GM12864 (cell line): ENCODE measurements at regions not wholly inside any gene's neighbourhood (a gene's known extent, or its start where the extent isn't known, plus 50 kb on each side); places are given as distances from the start of the nearest gene placed in this dataset.
A peak's percentile ranks its signal among the peaks of the same experiment; 100 is the strongest.
"Not testable (repeated sequence)": the region's sequence is repeated elsewhere in the genome, so short reads cannot be mapped to it uniquely, and the experiment has no call there.

Experiments
- DNase-seq: peaks from one replicate; pipeline ENCODE4 v3.0.0-alpha.2; 2011; ENCODE audit warnings: low read depth
- H3K4me3 ChIP-seq: 2 replicates; pipeline ENCODE4 v1.5.1; 2011; ENCODE audit warnings: mild to moderate bottlenecking, low read depth, low read length, control low read depth
- CTCF ChIP-seq: IDR thresholded peaks from 2 replicates; pipeline ENCODE4 v1.5.1; 2011; ENCODE audit warnings: low read depth, mild to moderate bottlenecking, moderate library complexity, low read length, control low read depth, inconsistent platforms; ENCODE audit errors: missing control alignments

GRCh38 chrX:51155566-51155965 is 177.1 kb upstream of the NUDT10 start:
- no peak for DNase-seq
- no peak overlapping the region for H3K4me3 ChIP-seq
- no peak for TF ChIP-seq CTCF

GRCh38 chrX:51158231-51158630 is 174.4 kb upstream of the NUDT10 start:
- TF ChIP-seq CTCF = no peak
- no peak for DNase-seq
- no peak overlapping the region for H3K4me3 ChIP-seq

- H3K4me3 ChIP-seq, DNase-seq: not testable (repeated sequence)
Observed at GRCh38 chrX:51159378-51159777, 173.2 kb upstream of the NUDT10 start.

- no peak overlapping the region for H3K4me3 ChIP-seq
- no peak for DNase-seq
- TF ChIP-seq CTCF = no peak
Observed at GRCh38 chrX:51163730-51164129, 168.9 kb upstream of the NUDT10 start.

- H3K4me3 ChIP-seq, DNase-seq: not testable (repeated sequence)
Observed at GRCh38 chrX:51178356-51178900, 154.2 kb upstream of the NUDT10 start.

- H3K4me3 ChIP-seq, DNase-seq: not testable (repeated sequence)
Observed at GRCh38 chrX:51179805-51180204, 152.8 kb upstream of the NUDT10 start.

GRCh38 chrX:51182545-51182944 is 150.1 kb upstream of the NUDT10 start:
- peak; percentile 20 for TF ChIP-seq CTCF
- H3K4me3 ChIP-seq = no peak overlapping the region
- DNase-seq = no peak

GRCh38 chrX:51192104-51192503 is 140.5 kb upstream of the NUDT10 start:
- no peak for DNase-seq
- TF ChIP-seq CTCF = no peak
- H3K4me3 ChIP-seq = no peak overlapping the region

- TF ChIP-seq CTCF = no peak
- no peak overlapping the region for H3K4me3 ChIP-seq
- DNase-seq = no peak
Observed at GRCh38 chrX:51215266-51215665, 117.4 kb upstream of the NUDT10 start.
